Stromal cell of bone marrow (primary cell): ENCODE measurements at regions not wholly inside any gene's neighbourhood (a gene's known extent, or its start where the extent isn't known, plus 50 kb on each side); places are given as distances from the start of the nearest gene placed in this dataset.
"Not testable (repeated sequence)": the region's sequence is repeated elsewhere in the genome, so short reads cannot be mapped to it uniquely, and the experiment has no call there.

ENCODE experiments used
- DNase-seq: peaks from one replicate; pipeline ENCODE4 v3.0.0-alpha.2; 2012; ENCODE audit warnings: low read depth

- DNase-seq: no peak
Measured at GRCh38 chr14:39673734-39674133, 241.5 kb upstream of the FBXO33 start.

GRCh38 chr14:39673270-39673711 is 241.1 kb upstream of the FBXO33 start:
- DNase-seq: peak; percentile 51

- DNase-seq: no peak
Measured at GRCh38 chr14:39668449-39668848, 236.2 kb upstream of the FBXO33 start.

GRCh38 chr14:39666386-39666785 is 234.2 kb upstream of the FBXO33 start:
- DNase-seq: no peak

GRCh38 chr14:39665075-39665475 is 232.8 kb upstream of the FBXO33 start:
- DNase-seq: no peak

GRCh38 chr14:39664646-39665045 is 232.4 kb upstream of the FBXO33 start:
- no peak for DNase-seq

- no peak for DNase-seq
Measured at GRCh38 chr14:39641224-39641623, 209.0 kb upstream of the FBXO33 start.

- not testable (repeated sequence) for DNase-seq
Measured at GRCh38 chr14:39639009-39639408, 206.8 kb upstream of the FBXO33 start.

- no peak for DNase-seq
Measured at GRCh38 chr14:39628087-39628486, 195.9 kb upstream of the FBXO33 start.

- no peak for DNase-seq
Measured at GRCh38 chr14:39626589-39627576, 194.7 kb upstream of the FBXO33 start.

GRCh38 chr14:39621678-39622077 is 189.4 kb upstream of the FBXO33 start:
- DNase-seq: no peak

GRCh38 chr14:39621223-39621622 is 189.0 kb upstream of the FBXO33 start:
- DNase-seq: no peak

GRCh38 chr14:39617537-39617936 is 185.3 kb upstream of the FBXO33 start:
- DNase-seq: no peak

GRCh38 chr14:39615352-39615751 is 183.1 kb upstream of the FBXO33 start:
- DNase-seq: no peak

- DNase-seq: no peak
Measured at GRCh38 chr14:39614297-39614923, 182.2 kb upstream of the FBXO33 start.

- DNase-seq: no peak
Measured at GRCh38 chr14:39609119-39609518, 176.9 kb upstream of the FBXO33 start.

- DNase-seq: no peak
Measured at GRCh38 chr14:39607978-39608377, 175.7 kb upstream of the FBXO33 start.

GRCh38 chr14:39603942-39604341 is 171.7 kb upstream of the FBXO33 start:
- no peak for DNase-seq

- peak; percentile 52 for DNase-seq
Measured at GRCh38 chr14:39593377-39593776, 161.1 kb upstream of the FBXO33 start.

- DNase-seq: peak; percentile 24
Measured at GRCh38 chr14:39592116-39592789, 160.0 kb upstream of the FBXO33 start.

- DNase-seq: not testable (repeated sequence)
Measured at GRCh38 chr14:39589882-39590281, 157.6 kb upstream of the FBXO33 start.

GRCh38 chr14:39582028-39582654 is 149.9 kb upstream of the FBXO33 start:
- DNase-seq: no peak
